ENCODE measurements at regions not wholly inside any gene's neighbourhood (a gene's known extent, or its start where the extent isn't known, plus 50 kb on each side); places are given as distances from the start of the nearest gene placed in this dataset.

DNA sequence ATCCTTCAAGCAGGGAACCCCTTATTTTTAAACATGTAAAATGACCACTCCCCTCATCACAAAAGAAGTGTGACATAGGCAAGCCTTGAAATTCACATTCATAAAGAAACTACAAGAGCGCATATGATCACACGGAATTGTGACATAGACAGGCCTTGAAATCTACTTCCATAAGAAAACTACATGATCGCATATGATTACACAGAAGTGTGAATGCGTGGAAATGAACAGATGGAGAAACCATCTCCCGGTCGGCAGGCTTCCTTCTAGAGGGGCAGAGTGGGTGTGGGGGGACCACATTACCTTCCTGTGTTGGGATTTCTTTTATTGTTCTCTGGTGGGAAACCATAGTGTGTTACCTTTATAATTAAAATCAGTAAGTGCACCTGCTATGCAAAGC lies 285.1 kb upstream of the ADARB2 start:
- no peak for DNase-seq
- intact Hi-C loops (cut with DNase I; ENCODE audit: low total_unique reads), result no loop called here
- H3K4me1 ChIP-seq, result no peaks in the 10 kb centered on the region
- no peaks in the 10 kb centered on the region for H3K27me3 ChIP-seq
- H3K27ac ChIP-seq, result no peak overlapping the region
- TF ChIP-seq, protein P1, sequence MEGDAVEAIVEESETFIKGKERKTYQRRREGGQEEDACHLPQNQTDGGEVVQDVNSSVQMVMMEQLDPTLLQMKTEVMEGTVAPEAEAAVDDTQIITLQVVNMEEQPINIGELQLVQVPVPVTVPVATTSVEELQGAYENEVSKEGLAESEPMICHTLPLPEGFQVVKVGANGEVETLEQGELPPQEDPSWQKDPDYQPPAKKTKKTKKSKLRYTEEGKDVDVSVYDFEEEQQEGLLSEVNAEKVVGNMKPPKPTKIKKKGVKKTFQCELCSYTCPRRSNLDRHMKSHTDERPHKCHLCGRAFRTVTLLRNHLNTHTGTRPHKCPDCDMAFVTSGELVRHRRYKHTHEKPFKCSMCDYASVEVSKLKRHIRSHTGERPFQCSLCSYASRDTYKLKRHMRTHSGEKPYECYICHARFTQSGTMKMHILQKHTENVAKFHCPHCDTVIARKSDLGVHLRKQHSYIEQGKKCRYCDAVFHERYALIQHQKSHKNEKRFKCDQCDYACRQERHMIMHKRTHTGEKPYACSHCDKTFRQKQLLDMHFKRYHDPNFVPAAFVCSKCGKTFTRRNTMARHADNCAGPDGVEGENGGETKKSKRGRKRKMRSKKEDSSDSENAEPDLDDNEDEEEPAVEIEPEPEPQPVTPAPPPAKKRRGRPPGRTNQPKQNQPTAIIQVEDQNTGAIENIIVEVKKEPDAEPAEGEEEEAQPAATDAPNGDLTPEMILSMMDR (IDR thresholded peaks at IDR 0.05), result no peak
- no peaks in the 10 kb centered on the region for H3K36me3 ChIP-seq
- H3K9me3 ChIP-seq, result no peaks in the 10 kb centered on the region
- H3K4me3 ChIP-seq, result no peak overlapping the region

DNA sequence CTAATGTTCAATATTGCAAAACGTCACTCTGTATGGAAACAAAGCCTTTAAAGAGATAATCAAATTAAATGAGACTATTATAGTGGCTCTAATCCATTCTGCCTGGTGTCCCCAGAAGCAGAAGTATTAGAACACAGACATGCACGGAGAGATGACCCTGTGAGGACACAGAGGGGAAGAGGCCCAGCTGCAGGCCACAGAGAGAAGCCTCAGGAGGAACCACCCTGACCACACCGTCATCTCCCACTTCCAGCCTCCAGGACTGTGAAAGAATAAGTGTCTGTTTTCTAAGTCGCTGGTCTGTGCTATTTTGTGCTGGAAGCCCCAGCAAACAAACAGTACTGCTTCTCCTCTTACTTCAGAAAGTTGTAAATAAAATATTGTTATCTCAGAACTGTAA lies 283.5 kb upstream of the ADARB2 start:
- no peaks in the 10 kb centered on the region for H3K9me3 ChIP-seq
- intact Hi-C loops (cut with DNase I; ENCODE audit: low total_unique reads), result no loop called here
- TF ChIP-seq, protein P1 (IDR thresholded peaks at IDR 0.05), result no peak
- H3K36me3 ChIP-seq, result no peaks in the 10 kb centered on the region
- H3K4me3 ChIP-seq, result no peak overlapping the region
- H3K27me3 ChIP-seq, result no peaks in the 10 kb centered on the region
- DNase-seq, result no peak
- H3K4me1 ChIP-seq, result no peaks in the 10 kb centered on the region
- H3K27ac ChIP-seq, result no peak overlapping the region

DNA sequence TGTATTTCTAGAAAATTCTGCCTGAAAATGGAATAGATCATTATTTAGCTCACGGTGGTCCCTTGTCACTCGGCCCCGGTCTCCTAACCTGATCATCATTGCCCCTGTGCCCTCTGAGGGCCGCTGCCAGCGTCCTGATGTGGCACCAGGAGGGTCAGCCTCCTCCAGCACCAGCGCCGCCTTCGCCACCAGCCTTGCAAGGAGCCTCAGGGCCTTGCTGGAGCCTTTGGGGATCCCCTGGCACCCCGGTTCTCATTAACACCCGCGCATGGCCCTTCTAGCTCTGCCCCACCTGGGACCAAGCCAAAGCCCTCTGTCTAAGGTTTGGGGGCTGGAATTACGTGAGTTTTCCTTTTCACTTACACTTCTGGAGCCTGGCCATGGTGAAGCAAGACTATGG lies 282.5 kb upstream of the ADARB2 start:
- Histone ChIP-seq H3K27me3 (no peaks in the 10 kb centered on the region), H3K27ac (no peak overlapping the region), H3K36me3 (no peaks in the 10 kb centered on the region), H3K4me1 (no peaks in the 10 kb centered on the region), H3K9me3 (no peaks in the 10 kb centered on the region), H3K4me3 (no peak overlapping the region)
- intact Hi-C loops (cut with DNase I; ENCODE audit: low total_unique reads), result no loop called here
- TF ChIP-seq, protein P1 (IDR thresholded peaks at IDR 0.05), result no peak
- no peak for DNase-seq

GRCh38 chr10:2019281-2019680 lies 282.0 kb upstream of the ADARB2 start:
- H3K27me3 ChIP-seq, result no peaks in the 10 kb centered on the region
- H3K36me3 ChIP-seq, result no peaks in the 10 kb centered on the region
- intact Hi-C loops (cut with DNase I; ENCODE audit: low total_unique reads), result no loop called here
- no peak overlapping the region for H3K4me3 ChIP-seq
- no peak overlapping the region for H3K27ac ChIP-seq
- no peak for DNase-seq
- TF ChIP-seq, protein P1 (IDR thresholded peaks at IDR 0.05), result no peak
- H3K9me3 ChIP-seq, result no peaks in the 10 kb centered on the region
- no peaks in the 10 kb centered on the region for H3K4me1 ChIP-seq

- H3K27me3 ChIP-seq, result no peaks in the 10 kb centered on the region
- intact Hi-C loops (cut with DNase I; ENCODE audit: low total_unique reads), result no loop called here
- no peaks in the 10 kb centered on the region for H3K36me3 ChIP-seq
- no peak overlapping the region for H3K27ac ChIP-seq
- TF ChIP-seq, protein P1 (IDR thresholded peaks at IDR 0.05), result no peak
- no peaks in the 10 kb centered on the region for H3K9me3 ChIP-seq
- no peak overlapping the region for H3K4me3 ChIP-seq
- no peak for DNase-seq
- H3K4me1 ChIP-seq, result no peaks in the 10 kb centered on the region
Measured at GRCh38 chr10:2014541-2014940, 277.2 kb upstream of the ADARB2 start.

DNA sequence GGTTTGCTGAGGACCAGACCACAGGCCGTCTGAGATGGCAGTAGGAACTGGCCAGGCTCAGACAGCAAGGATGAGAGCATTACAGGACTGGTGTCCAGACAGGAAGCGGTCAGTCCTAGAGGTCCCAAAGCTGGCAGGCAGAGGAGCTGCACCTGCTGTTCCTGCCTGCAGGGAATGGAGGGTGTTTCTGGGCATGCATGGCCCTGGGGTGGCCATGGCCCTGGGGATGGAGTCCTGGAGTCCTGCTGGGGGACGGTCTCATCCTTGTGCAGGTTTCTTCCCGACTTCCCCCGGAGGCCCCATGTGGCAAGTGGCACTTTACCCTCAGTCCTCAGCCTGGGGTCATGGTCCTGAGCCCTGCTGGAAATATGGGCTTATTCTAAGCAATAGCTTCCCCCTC lies 274.9 kb upstream of the ADARB2 start:
- Histone ChIP-seq H3K27ac (no peak overlapping the region), H3K27me3 (no peaks in the 10 kb centered on the region), H3K4me3 (no peak overlapping the region), H3K36me3 (no peaks in the 10 kb centered on the region), H3K9me3 (no peaks in the 10 kb centered on the region), H3K4me1 (no peaks in the 10 kb centered on the region)
- TF ChIP-seq, protein P1 (IDR thresholded peaks at IDR 0.05), result no peak
- intact Hi-C loops (cut with DNase I; ENCODE audit: low total_unique reads), result no loop called here
- DNase-seq, result no peak

Measured in tibial artery (tissue), 4 donors.